ENCODE measurements at regions not wholly inside any gene's neighbourhood (a gene's known extent, or its start where the extent isn't known, plus 50 kb on each side); places are given as distances from the start of the nearest gene placed in this dataset.

GRCh38 chr7:109044691-109045090 lies 475.0 kb downstream of the DNAJB9 start:
- DNase-seq (ENCODE audit: low spot score in 2 of 2, unreplicated experiment in 2 of 2), result no peak
- H3K4me3 Mint-ChIP-seq, result no peak overlapping the region
- peaks cover 4% of the 10 kb centered on the region for H3K9me3 Mint-ChIP-seq
- no peaks in the 10 kb centered on the region for H3K27me3 Mint-ChIP-seq (ENCODE audit: low read depth)
- TF ChIP-seq CTCF (IDR thresholded peaks at IDR 0.05; ENCODE audit: unreplicated experiment), result no peak
- no peaks in the 10 kb centered on the region for H3K36me3 Mint-ChIP-seq
- no peak overlapping the region for H3K27ac Mint-ChIP-seq
- no peaks in the 10 kb centered on the region for H3K4me1 Mint-ChIP-seq

GRCh38 chr7:109049366-109049765 lies 479.7 kb downstream of the DNAJB9 start:
- Mint-ChIP-seq H3K36me3 (no peaks in the 10 kb centered on the region), H3K27me3 (ENCODE audit: low read depth) (no peaks in the 10 kb centered on the region), H3K27ac (no peak overlapping the region), H3K4me3 (no peak overlapping the region), H3K4me1 (no peaks in the 10 kb centered on the region), H3K9me3 (peaks cover 4% of the 10 kb centered on the region)
- no peak for DNase-seq (ENCODE audit: low spot score in 2 of 2, unreplicated experiment in 2 of 2)
- TF ChIP-seq CTCF (IDR thresholded peaks at IDR 0.05; ENCODE audit: unreplicated experiment), result no peak

GRCh38 chr7:109059089-109059488 lies 489.4 kb downstream of the DNAJB9 start:
- Mint-ChIP-seq H3K27me3 (ENCODE audit: low read depth) (peaks cover 1% of the 10 kb centered on the region), H3K4me1 (no peaks in the 10 kb centered on the region), H3K4me3 (no peak overlapping the region), H3K27ac (no peak overlapping the region), H3K36me3 (no peaks in the 10 kb centered on the region), H3K9me3 (no peaks in the 10 kb centered on the region)
- no peak for TF ChIP-seq CTCF (IDR thresholded peaks at IDR 0.05; ENCODE audit: unreplicated experiment)
- no peak for DNase-seq (ENCODE audit: low spot score in 2 of 2, unreplicated experiment in 2 of 2)

GRCh38 chr7:109062798-109063197 lies 493.1 kb downstream of the DNAJB9 start:
- Mint-ChIP-seq H3K36me3 (no peaks in the 10 kb centered on the region), H3K27me3 (ENCODE audit: low read depth) (no peaks in the 10 kb centered on the region), H3K4me3 (no peak overlapping the region), H3K9me3 (no peaks in the 10 kb centered on the region), H3K27ac (no peak overlapping the region), H3K4me1 (no peaks in the 10 kb centered on the region)
- no peak for TF ChIP-seq CTCF (IDR thresholded peaks at IDR 0.05; ENCODE audit: unreplicated experiment)
- no peak for DNase-seq (ENCODE audit: low spot score in 2 of 2, unreplicated experiment in 2 of 2)

GRCh38 chr7:109073543-109073942 lies 503.9 kb downstream of the DNAJB9 start:
- no peaks in the 10 kb centered on the region for H3K36me3 Mint-ChIP-seq
- H3K27ac Mint-ChIP-seq, result no peak overlapping the region
- no peak overlapping the region for H3K4me3 Mint-ChIP-seq
- no peak for DNase-seq (ENCODE audit: low spot score in 2 of 2, unreplicated experiment in 2 of 2)
- peaks cover 13% of the 10 kb centered on the region for H3K9me3 Mint-ChIP-seq
- TF ChIP-seq CTCF (IDR thresholded peaks at IDR 0.05; ENCODE audit: unreplicated experiment), result no peak
- H3K27me3 Mint-ChIP-seq (ENCODE audit: low read depth), result no peaks in the 10 kb centered on the region
- H3K4me1 Mint-ChIP-seq, result peaks cover 4% of the 10 kb centered on the region

- DNase-seq (ENCODE audit: low spot score in 2 of 2, unreplicated experiment in 2 of 2), result no peak
- H3K4me3 Mint-ChIP-seq, result no peak overlapping the region
- H3K27ac Mint-ChIP-seq, result no peak overlapping the region
- no peaks in the 10 kb centered on the region for H3K36me3 Mint-ChIP-seq
- TF ChIP-seq CTCF (IDR thresholded peaks at IDR 0.05; ENCODE audit: unreplicated experiment), result no peak
- H3K9me3 Mint-ChIP-seq, result no peaks in the 10 kb centered on the region
- no peaks in the 10 kb centered on the region for H3K27me3 Mint-ChIP-seq (ENCODE audit: low read depth)
- peaks cover 11% of the 10 kb centered on the region for H3K4me1 Mint-ChIP-seq
Observed at GRCh38 chr7:109076396-109076972, 506.8 kb downstream of the DNAJB9 start.

Measured in mesothelial cell of epicardium (in vitro differentiated cells).